KMS-11 (cell line): ENCODE measurements at regions not wholly inside any gene's neighbourhood (a gene's known extent, or its start where the extent isn't known, plus 50 kb on each side); places are given as distances from the start of the nearest gene placed in this dataset.
"Not testable (repeated sequence)": the region's sequence is repeated elsewhere in the genome, so short reads cannot be mapped to it uniquely, and the experiment has no call there.

Experiments
- H2AFZ ChIP-seq: fragments of 200-600 bp; sonication (generic); 2 replicates; pipeline ENCODE4 v1.6.1; 2016; ENCODE audit warnings: antibody characterized with exemption, mixed run types, low read depth
- H3K27ac ChIP-seq: fragments of 200-600 bp; sonication (generic); 2 replicates; pipeline ENCODE4 v1.6.1; 2016; ENCODE audit warnings: mild to moderate bottlenecking, mixed run types
- H3K27me3 ChIP-seq: fragments of 200-600 bp; sonication (generic); 2 replicates; pipeline ENCODE4 v1.6.1; 2017; ENCODE audit warnings: mild to moderate bottlenecking, low read depth, mixed run types, moderate library complexity; ENCODE audit not compliant: insufficient read depth
- H3K36me3 ChIP-seq: fragments of 200-600 bp; sonication (generic); 2 replicates; pipeline ENCODE4 v1.6.1; 2017; ENCODE audit warnings: mild to moderate bottlenecking, mixed run types; ENCODE audit not compliant: insufficient read depth
- H3K4me1 ChIP-seq: fragments of 200-600 bp; sonication (generic); 2 replicates; pipeline ENCODE4 v1.6.1; 2016; ENCODE audit warnings: mild to moderate bottlenecking, low read depth, mixed run types; ENCODE audit not compliant: poor library complexity, severe bottlenecking
- H3K4me2 ChIP-seq: fragments of 200-600 bp; sonication (generic); 2 replicates; pipeline ENCODE4 v1.7.0; 2016; ENCODE audit warnings: mild to moderate bottlenecking, mixed run types
- H3K4me3 ChIP-seq: fragments of 200-600 bp; sonication (generic); IDR thresholded peaks from 2 replicates; pipeline ENCODE4 v1.6.1; 2017; ENCODE audit warnings: low read depth, low read length, mixed read lengths; ENCODE audit not compliant: insufficient read depth
- H3K79me2 ChIP-seq: fragments of 200-600 bp; sonication (generic); 2 replicates; pipeline ENCODE4 v1.6.1; 2016; ENCODE audit warnings: low read depth, mixed run types; ENCODE audit not compliant: insufficient read depth
- H3K9ac ChIP-seq: fragments of 200-600 bp; sonication (generic); 2 replicates; pipeline ENCODE4 v1.6.1; 2016; ENCODE audit warnings: mild to moderate bottlenecking, mixed run types
- H4K20me1 ChIP-seq: fragments of 200-600 bp; sonication (generic); 2 replicates; pipeline ENCODE4 v1.6.1; 2016; ENCODE audit warnings: mild to moderate bottlenecking, mixed run types; ENCODE audit not compliant: insufficient read depth
- TF ChIP-seq, protein P1 (sequence below): fragments of 200-600 bp; sonication (generic); conservative IDR thresholded peaks from 2 replicates; pipeline ENCODE4 v1.6.1; 2017; ENCODE audit warnings: low read depth, mild to moderate bottlenecking, antibody characterized with exemption, low read length, moderate library complexity, mixed read lengths

DNA sequence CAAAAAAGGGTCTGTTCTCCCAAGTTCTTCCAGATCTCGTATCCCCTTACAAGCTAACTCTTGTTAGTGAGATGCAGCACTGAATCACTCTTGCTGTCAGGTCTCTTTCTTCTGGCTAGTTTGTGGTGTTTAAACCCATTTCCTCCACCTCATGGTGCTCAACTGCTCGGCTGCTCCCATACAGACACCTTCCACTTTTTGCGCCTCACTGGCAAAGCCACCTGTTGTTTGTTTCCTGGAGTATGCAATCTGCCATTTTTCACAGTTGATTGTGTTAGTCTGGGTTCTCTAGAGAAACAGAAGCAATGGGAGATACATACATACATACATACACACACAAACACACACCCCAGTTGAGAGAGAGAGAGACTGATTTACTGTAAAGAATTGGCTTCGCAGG, 124.4 kb upstream of the SP8 start:
- H3K9ac ChIP-seq: no peak overlapping the region
- no peak overlapping the region for H3K27ac ChIP-seq
- no peak overlapping the region for H2AFZ ChIP-seq
- H3K4me2 ChIP-seq: no peak overlapping the region
- no peaks in the 10 kb centered on the region for H3K4me1 ChIP-seq
- H4K20me1 ChIP-seq: no peaks in the 10 kb centered on the region
- no peak overlapping the region for H3K4me3 ChIP-seq
- no peaks in the 10 kb centered on the region for H3K36me3 ChIP-seq
- TF ChIP-seq, protein P1, sequence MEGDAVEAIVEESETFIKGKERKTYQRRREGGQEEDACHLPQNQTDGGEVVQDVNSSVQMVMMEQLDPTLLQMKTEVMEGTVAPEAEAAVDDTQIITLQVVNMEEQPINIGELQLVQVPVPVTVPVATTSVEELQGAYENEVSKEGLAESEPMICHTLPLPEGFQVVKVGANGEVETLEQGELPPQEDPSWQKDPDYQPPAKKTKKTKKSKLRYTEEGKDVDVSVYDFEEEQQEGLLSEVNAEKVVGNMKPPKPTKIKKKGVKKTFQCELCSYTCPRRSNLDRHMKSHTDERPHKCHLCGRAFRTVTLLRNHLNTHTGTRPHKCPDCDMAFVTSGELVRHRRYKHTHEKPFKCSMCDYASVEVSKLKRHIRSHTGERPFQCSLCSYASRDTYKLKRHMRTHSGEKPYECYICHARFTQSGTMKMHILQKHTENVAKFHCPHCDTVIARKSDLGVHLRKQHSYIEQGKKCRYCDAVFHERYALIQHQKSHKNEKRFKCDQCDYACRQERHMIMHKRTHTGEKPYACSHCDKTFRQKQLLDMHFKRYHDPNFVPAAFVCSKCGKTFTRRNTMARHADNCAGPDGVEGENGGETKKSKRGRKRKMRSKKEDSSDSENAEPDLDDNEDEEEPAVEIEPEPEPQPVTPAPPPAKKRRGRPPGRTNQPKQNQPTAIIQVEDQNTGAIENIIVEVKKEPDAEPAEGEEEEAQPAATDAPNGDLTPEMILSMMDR: no peak
- no peaks in the 10 kb centered on the region for H3K79me2 ChIP-seq
- no peaks in the 10 kb centered on the region for H3K27me3 ChIP-seq

DNA sequence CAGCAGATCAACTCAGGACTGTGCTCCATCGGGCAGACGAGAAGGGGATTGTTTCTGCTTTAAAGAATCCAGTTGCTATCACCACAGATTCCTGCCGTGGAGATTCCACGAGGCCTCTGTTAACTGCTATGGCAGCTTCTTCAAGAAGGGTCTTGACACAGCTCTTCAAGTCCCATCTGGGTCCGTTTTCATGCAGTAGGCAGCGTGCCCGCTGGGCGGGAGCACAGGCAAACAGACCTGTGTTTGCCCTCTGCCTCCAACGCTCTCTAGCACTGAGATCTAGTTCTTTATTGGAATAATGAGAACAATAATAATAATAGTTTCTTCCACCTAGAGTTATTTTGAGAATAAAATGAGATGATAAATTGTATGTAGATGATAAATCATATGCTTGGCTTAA, 127.2 kb upstream of the SP8 start:
- Histone ChIP-seq H3K27me3 (no peaks in the 10 kb centered on the region), H3K9ac (no peak overlapping the region), H3K4me1 (no peaks in the 10 kb centered on the region), H3K36me3 (no peaks in the 10 kb centered on the region), H4K20me1 (no peaks in the 10 kb centered on the region), H3K4me3 (no peak overlapping the region), H3K4me2 (no peak overlapping the region), H3K79me2 (no peaks in the 10 kb centered on the region), H2AFZ (no peak overlapping the region), H3K27ac (no peak overlapping the region)
- TF ChIP-seq, protein P1: no peak

DNA sequence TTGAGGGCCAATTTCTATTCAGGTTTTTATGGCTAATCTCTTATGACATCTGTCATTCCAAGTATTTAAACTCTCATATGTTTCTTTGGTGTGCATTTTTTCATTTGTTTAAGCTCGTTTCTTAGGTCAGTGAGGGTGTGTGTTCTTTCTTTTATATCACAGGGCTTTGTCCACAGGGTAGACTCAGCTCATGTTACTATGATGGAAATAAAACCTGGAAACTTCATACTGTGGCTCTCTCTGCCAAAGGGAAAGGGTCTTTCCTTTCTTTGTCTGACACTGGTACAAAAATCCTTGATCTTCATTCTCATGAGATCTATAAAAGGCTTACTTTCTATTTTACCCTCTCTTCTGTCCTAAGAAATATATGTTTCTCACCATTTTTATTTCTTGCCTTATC, 129.6 kb upstream of the SP8 start:
- no peaks in the 10 kb centered on the region for H3K27me3 ChIP-seq
- no peaks in the 10 kb centered on the region for H3K4me1 ChIP-seq
- no peak overlapping the region for H3K4me2 ChIP-seq
- no peaks in the 10 kb centered on the region for H3K36me3 ChIP-seq
- H2AFZ ChIP-seq: no peak overlapping the region
- no peak overlapping the region for H3K9ac ChIP-seq
- no peaks in the 10 kb centered on the region for H4K20me1 ChIP-seq
- TF ChIP-seq, protein P1: no peak
- H3K4me3 ChIP-seq: no peak overlapping the region
- no peaks in the 10 kb centered on the region for H3K79me2 ChIP-seq
- H3K27ac ChIP-seq: no peak overlapping the region

DNA sequence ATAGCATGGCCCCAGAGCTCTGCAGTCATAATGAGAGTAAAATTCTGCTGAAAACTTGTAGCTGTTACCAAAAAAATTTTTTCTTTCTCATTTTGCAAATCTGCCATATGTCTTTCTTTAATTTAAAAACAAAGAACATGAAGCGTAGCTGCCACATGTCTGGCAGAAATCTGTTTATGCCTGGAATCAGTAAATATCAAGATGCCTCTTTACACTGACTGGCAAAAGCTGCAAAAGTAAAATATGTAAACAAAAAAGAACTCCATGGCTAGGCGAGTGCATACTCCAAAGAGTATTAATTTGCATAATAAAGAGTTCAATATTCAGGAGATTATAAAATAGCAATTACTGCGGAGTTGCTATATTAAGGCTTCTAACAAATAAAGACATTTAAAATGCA, 130.9 kb upstream of the SP8 start:
- Histone ChIP-seq H3K4me3 (no peak overlapping the region), H3K9ac (no peak overlapping the region), H3K79me2 (no peaks in the 10 kb centered on the region), H2AFZ (no peak overlapping the region), H3K36me3 (no peaks in the 10 kb centered on the region), H3K4me2 (no peak overlapping the region), H3K4me1 (no peaks in the 10 kb centered on the region), H3K27me3 (no peaks in the 10 kb centered on the region), H3K27ac (no peak overlapping the region), H4K20me1 (no peaks in the 10 kb centered on the region)
- TF ChIP-seq, protein P1: no peak

DNA sequence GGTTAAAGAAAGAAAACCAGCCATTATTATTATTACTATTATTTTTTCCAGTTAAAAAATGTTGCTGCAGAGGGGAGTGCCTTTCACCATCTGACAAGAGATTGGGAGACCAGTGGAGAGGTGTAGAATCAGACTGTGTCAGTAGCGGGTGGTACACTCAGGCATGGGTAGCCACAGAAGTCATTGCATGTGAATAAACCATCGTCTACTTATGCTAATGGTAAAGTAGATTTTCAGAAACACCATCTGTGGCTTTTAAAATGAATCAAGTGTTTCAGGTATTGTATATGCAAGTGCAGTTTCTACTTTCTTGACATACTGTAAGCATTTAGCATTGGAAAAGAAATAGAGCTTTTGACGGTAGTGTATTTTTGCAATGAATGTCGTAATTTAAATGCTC, 131.5 kb upstream of the SP8 start:
- Histone ChIP-seq H4K20me1 (no peaks in the 10 kb centered on the region), H2AFZ (no peak overlapping the region), H3K4me2 (no peak overlapping the region), H3K9ac (no peak overlapping the region), H3K27ac (no peak overlapping the region), H3K27me3 (no peaks in the 10 kb centered on the region), H3K36me3 (no peaks in the 10 kb centered on the region), H3K79me2 (no peaks in the 10 kb centered on the region), H3K4me3 (no peak overlapping the region), H3K4me1 (no peaks in the 10 kb centered on the region)
- TF ChIP-seq, protein P1: no peak

DNA sequence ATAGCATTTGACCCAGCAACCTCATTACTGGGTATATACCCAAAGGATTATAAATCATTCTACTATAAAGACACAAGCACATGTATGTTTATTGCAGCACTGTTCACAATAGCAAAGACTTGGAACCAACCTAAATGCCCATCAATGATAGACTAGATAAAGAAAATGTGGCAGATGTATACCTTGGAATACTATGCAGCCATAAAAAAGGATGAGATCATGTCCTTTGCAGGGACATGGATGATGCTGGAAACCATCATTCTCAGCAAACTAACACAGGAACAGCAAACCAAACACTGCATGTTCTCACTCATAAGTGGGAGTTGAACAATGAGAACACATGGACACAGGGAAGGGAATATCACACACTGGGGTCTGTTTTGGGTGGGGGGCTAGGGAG, 140.5 kb upstream of the SP8 start:
- H3K36me3 ChIP-seq, H3K27me3 ChIP-seq, H3K4me2 ChIP-seq, H3K9ac ChIP-seq, H3K79me2 ChIP-seq, H3K4me1 ChIP-seq, H3K27ac ChIP-seq, H3K4me3 ChIP-seq, H2AFZ ChIP-seq, H4K20me1 ChIP-seq: not testable (repeated sequence)
